HG03064 (cell line): ENCODE measurements at regions not wholly inside any gene's neighbourhood (a gene's known extent, or its start where the extent isn't known, plus 50 kb on each side); places are given as distances from the start of the nearest gene placed in this dataset.
"Not testable (repeated sequence)": the region's sequence is repeated elsewhere in the genome, so short reads cannot be mapped to it uniquely, and the experiment has no call there.

ENCODE experiments used
- ATAC-seq: cut with Tn5 transposase; IDR thresholded peaks from one replicate; pipeline ENCODE4 v1.9.1; 2021; ENCODE audit warnings: low read depth; ENCODE audit not compliant: unreplicated experiment

DNA sequence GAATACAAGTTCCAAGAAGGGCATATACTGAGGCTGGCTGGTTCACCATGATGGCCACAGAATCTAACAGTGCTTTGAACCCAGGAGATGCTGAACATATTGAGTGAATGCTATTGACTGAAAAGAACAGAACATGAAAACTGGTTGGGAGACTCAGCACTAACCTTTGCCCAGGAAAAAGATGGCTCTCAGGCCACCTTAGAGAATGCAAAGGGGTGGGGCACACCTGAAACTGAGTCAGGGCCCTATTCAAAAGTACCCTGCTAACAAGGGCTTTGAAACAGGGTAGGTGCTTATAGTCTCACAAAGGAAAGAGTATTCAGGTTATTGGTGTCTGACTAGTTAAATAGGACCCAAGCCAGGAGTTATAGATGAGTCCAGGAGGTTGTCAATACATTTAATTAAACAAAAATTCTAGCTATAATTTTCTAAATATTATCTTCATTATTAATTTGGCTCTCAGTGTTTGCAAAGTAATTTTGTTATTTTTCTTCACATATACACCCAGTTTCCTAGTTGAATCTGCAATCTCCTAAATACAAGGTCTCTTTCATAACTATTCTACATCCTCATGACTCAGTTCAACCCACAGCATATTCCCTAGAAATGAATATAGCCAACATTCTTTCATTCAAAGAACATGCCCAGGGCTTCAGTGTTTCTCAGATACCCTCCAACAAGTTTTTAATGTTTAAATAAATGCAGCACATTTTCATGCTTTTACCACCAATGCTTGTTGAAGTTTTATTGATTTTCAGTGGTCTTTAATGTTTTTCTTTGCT is 144.2 kb upstream of the RAPGEF2 start:
- ATAC-seq: no peak

DNA sequence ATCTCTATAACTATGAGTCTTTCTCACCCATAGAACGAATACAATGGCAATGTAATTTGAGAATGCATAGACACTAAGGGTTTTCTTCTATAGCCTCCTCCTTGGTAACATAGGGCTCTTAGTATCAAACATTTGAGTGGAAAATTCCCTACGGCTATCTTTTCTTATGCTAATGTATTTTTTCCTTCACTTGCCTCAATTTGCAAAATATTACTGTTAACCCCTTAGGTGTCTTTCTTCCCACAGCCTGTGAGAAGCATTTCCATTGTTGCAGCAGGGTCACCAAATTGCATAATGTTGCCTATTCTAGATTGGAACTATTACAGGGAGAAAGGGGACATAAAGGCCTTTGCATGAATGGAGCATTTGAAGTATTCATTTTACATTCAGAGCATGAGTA is 140.5 kb upstream of the RAPGEF2 start:
- ATAC-seq: no peak

DNA sequence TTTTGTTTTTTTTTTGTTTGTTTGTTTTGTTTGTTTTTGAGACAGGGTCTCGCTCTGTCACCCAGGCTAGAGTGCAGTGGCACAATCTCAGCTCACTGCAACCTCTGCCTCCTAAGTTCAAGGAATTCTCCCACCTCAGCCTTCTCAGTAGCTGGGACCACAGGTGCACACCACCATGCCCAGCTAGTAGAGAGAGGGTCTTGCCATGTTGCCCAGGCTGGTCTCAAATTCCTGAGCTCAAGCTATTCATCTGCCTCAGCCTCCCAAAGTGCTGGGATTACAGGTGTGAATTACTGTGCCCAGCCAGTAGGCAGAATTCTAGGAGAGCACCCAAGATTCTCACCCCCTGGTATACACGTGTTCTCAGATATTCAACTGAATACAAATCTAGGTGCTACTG is 139.6 kb upstream of the RAPGEF2 start:
- not testable (repeated sequence) for ATAC-seq

DNA sequence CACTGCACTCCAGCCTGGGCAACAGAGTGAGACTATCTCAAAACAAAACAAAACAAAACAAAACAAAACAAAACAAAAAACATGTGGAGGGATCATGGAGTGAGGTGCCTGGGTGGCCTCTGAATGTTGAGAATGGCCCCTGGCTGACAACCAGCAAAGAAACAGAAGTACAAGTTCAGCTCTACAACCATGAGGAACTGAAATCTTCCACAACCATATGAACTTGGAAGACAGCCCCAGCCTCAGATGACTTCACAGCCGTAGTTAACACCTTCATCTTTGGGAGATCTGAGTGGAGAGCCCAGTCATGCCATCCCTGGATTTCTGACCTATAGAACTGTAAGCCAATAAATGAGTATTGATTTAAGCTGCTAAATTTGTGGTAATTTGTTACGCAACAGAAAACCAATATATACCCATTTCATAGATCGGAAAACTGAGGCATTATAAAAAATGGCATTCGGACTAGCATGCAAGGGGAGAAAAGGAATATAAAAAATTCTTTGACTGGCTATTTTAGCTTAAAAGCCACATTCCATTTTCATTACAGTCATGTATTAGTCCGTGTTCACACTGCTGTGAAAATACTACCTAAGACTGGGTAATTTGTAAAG is 138.7 kb upstream of the RAPGEF2 start:
- no peak for ATAC-seq

DNA sequence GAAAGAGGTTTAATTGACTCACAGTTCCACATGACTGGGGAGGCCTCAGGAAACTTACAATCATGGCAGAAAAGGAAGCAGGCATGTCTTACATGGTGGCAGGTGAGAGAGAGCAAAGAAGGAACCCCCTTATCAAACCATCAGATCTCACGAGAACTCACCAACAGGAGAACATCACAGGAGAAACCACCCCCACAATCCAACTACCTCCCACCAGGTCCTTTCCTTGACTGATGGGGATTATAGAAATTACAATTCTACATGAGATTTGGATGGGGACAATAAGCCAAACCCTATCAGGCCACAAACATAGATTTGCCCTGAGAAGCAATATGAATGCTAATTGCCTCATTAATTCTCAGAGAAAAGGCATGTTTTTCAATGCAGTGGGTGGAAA is 138.2 kb upstream of the RAPGEF2 start:
- no peak for ATAC-seq

DNA sequence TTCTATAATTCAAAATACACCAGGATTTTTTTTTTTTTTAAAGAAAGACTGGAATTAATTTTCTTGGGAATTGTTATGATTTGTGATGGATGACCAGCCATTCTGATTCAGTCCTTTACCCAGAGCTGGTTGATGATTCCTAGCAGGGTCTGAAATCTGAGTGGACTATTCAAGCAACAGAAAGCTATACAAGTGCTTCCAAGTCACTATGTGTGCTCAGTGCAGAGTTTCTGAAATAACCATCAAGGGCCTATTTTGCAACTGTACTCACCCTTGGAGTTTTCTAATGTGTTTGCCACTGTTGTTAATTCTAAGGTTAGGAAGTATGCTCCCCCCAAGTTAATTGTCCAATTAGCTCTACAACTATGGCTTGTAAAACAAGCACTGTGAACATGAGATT is 137.7 kb upstream of the RAPGEF2 start:
- no peak for ATAC-seq

DNA sequence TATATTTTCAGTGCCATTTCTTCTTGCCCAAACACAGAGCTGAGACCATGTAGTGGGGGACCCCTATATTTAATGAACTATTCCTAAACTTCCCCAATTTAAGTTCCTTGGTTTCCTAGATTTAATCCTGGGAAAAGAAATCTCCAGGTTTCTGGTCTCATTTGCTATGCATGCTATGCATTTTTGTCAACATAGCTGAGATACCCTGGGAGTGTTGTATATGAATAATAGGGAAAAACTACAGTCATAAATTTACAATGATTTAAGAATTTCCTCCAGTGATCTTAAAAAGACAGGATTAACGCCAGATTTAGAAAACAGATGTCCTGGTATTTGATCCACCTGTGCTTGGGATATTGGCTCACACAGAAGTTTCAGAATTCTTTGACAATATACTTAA is 136.8 kb upstream of the RAPGEF2 start:
- no peak for ATAC-seq

DNA sequence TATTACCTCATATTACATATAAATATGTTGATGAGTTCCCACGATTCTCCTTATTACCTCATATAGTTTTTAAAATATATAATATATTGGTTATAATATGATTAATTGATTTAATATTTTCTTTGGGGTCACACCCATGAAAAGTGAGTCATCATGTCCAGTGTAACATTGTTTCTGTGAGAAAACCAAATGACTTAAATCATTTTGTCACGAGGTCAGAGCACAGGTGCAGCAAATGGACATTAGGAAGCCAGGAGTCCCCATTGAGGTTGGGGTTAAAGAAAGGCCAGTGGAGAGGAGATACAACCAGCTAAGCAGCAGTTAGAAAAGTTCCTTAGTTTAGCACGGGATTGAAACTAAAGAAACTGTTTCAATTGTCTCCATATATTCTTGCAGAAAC is 133.9 kb upstream of the RAPGEF2 start:
- no peak for ATAC-seq

DNA sequence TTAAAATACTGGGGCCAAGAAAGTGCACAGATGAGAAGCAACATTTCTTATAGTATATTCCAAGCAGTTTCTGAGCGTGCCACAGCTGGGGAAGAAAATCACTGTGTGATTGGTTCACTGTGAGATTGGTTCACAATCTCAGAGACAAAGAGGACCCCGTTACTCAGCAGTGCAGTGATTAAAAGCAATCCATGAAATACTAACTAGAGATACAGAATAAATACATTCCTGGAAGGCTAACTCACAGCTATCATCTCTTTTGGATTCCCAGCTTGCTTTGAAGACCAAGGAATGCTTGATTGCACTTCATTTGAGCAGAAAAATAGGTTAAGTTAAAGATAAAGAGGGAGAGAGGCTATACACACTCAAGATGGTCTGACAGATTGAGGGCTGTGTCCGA is 132.1 kb upstream of the RAPGEF2 start:
- no peak for ATAC-seq

DNA sequence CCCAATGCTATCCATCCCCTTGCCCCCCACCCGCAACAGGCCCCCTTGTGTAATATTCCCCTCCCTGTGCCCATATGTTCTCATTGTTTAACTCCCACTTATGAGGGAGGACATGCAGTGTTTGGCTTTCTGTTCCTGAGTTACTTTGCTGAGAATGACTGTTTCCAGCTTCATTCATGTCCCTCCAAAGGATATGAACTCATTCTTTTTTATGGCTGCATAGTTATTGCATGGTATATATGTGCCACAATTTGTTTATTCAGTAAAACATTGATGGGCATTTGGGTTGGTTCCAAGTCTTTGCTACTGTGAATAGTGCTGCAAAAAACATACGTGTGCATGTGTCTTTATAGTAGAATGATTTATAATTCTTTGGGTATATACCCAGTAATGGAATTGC is 128.4 kb upstream of the RAPGEF2 start:
- not testable (repeated sequence) for ATAC-seq

DNA sequence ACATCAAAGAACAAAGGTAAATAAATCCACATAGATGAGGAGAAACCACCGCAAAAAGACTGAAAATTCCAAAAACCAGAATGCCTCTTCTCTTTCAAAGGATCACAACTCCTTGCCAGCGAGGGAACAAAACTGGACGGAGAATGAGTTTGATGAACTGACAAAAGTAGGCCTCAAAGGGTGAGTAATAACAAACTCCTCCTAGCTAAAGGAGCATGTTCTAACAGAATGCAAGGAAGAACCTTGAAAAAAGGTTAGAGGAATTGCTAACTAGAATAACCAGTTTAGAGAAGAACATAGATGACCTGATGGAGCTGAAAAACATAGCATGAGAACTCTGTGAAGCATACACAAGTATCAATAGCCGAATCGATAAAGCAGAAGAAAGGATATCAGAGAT is 122.2 kb upstream of the RAPGEF2 start:
- ATAC-seq: not testable (repeated sequence)

DNA sequence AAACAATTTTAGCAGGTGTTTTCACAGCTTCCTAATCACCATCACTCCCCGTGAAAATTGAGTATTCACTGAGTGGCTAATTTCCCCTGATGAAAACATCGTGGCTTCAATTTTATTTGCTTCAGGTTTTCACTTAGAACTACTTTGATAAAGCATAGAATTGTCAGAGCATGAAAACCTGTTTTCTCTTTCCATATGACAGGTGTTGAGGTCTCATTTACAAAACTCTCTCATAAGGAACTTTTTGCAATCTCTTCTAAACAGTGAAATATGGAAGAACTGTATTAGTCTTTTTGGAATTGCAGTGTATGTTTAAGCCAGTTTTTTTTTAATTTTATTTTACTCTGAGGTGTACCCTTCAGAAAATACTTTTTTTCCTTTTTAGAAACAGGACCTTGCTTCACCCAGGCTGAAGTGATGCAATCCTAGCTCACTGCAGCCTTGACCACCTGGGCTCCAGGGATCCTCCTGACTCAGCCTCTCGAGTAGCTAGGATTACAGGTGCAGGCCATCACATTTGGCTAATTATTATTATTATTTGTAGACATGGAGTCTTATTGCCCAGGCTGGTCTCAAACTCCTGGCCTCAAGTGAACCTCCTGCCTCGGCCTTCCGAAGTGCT is 111.2 kb upstream of the RAPGEF2 start:
- ATAC-seq: no peak

DNA sequence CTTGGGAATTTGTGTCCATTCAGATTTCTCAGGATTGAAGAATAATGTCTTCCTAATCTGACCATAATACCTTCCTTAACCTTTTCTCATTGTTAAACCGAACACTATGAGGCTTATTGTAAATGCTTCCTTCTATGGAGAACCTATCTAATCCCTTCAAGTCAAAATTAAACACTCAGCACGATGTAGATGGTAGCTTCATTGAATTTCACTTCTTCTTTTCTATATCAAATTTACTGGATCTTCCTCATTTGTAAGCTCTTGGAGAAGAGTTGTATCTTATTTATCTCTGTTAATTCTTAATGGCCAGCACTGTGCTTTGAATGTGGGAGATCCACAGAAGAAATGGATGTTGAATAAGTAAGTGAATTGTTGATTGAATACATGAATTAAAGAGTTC is 109.0 kb upstream of the RAPGEF2 start:
- ATAC-seq: no peak

DNA sequence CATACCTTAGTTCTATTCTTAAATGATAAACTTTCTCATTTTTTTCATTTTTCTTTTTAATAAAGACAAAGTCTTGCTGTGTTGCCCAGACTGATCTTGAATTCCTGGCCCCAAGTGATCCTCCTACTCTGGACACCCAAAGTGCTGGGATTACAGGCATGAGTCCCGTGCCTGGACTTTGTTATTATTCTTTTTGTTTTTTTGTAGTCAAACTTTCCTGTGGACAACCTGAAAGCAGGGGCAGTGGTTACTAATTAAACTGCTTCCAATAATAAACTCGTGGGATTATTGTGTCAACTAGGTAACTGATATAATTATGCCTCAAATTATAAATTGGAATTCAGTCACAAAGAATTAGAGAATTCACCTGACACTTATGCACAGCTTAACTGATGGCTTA is 107.8 kb upstream of the RAPGEF2 start:
- no peak for ATAC-seq

DNA sequence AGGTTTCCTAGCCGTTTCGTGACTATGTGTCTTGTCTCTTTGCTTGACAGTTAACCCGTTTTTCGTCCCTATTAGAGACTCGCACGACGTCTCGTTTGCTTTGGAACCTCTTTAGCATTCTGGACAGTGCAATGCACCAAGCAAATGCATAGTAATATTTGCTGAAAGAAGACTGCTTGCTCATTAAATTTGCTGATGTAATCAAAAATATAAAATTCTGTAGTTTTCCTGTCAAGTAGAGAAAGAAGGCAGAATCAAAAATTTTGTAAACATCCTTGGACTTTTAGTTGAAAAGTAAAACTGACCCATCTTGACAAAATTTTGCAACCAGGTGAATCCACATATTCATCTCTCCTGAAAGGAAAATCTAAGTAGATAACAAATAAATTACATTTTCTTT is 106.9 kb upstream of the RAPGEF2 start:
- no peak for ATAC-seq

DNA sequence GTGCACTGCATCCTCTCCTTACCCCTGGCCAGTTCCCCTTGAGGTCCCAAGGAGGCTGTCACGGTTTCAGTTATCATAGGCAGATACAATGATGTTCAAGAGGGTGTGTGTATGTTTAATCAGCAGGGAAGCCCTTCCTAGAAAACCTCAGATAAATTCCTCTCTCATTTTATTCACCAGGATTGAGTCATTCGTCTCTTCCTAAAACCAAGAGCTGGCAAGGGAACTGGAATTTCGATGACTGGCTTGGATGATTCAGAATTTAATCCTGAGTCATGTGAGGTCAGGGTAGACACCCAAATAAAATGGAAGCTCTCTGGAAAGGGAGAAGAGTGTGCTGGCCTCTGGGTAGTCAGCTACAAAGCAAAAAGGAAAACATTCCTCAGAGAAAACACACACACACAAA is 106.2 kb upstream of the RAPGEF2 start:
- ATAC-seq: no peak

DNA sequence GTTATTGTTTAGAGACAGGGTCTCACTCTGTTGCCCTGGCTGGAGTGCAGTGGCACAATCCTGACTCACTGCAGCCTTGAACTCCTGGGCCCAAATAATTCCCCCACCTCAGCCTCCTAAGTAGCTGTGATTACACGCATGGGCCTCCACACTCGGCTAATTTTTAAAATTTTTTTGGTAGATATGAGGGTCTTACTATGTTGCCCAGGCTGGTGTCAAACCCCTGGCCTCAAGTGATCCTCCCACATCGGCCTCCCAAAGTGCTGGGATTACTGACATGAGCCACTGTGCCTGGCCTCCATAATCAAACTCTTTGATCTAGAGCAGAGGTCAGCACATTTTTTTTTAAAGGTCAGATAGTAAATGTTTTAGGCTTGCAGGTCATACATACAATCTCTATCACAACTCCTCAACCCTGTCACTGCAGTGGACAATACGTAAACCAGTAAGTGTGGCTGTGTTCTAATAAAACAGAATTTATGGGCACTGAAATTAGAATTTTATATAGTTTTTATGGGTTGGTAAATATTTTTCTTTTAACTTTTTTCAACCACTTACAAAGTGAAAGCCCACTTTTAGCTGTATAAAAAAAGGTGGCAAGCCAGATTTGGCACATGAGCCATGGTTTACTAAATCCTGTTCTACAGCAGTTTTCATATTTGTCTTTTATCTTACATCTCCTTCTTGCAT is 105.1 kb upstream of the RAPGEF2 start:
- ATAC-seq: no peak

DNA sequence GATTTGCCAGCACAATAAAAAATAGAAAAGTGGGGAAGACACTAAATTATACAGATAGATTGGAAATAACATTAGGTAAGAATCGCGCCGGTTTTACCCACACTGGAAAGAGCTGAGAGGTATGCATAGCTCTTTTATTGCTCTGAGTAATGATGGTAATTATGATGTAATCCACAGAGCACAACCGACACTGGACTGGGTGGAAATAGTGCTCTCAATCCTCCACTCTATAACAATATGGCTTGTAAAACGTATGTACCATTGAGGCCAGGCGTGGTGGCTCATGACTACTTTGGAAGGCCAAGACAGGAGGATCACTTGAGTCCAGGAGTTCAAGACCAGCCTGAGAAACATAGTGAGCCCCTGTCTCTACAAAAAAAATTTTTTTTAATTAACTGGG is 104.3 kb upstream of the RAPGEF2 start:
- ATAC-seq: no peak

DNA sequence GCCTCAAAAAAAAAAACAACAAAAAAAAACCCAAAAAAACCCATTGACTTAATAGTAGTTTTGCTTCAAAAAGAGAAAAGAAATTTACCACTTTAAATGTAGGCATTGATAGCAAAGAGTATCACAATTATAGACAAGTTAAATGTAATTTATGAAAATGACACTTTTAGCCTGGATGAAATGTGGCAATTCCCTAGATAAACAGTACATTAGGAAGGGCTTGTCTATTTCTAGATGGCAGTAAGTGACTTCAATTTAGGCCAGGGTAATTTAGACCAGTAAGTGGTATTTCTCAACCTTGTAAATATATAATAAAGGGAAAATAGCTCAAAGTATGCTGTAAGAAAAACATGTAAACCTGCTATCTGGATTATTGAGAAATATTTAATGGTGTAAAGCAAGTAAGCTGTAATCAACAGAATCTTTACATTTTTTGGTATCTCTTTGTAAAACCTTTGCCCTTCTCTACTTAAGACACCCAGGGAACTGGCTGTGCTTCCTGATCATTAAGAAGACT is 103.7 kb upstream of the RAPGEF2 start:
- ATAC-seq: no peak

DNA sequence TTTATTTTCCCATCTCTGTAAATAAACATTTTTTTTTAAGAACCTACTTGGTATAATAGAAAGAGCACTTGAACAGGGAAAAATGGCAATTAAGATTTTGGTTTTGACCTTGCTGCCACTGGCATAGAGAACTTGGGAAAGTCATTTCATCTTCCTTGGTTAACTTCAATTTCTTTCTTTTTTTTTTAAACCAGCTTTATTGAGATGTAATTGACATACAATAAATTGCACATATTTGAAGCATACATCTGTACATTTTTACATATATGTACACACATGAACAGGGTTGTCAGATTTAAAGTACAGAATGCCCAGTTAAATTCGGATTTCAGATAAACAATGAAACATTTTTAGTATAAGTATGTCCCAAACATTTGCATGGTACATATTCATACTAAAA is 103.0 kb upstream of the RAPGEF2 start:
- no peak for ATAC-seq

DNA sequence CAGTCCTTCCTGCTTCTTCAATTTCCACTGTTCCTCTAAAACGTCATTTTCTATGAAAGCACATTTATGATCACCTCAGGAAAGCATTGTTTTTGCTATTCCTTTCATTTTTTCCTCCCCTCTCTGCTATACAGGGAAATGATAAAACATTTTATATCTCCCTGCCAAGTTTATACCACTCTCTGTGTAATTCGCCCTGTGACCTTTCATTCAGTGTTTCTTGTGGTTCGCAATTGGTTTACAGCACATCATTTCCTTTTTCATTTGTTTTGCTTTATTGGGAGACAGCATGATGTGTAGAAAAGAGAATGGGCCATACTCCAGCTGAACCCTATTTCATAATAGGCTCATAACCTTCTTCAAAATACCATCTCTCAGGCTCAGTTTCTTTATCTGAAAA is 99.9 kb upstream of the RAPGEF2 start:
- no peak for ATAC-seq
